Stimulated activated CD8-positive, alpha-beta memory T cell treated with anti-CD3 and anti-CD28 coated beads, Interleukin-15, amount 100 ng/mL, for 48 hours (primary cell): ENCODE measurements at regions not wholly inside any gene's neighbourhood (a gene's known extent, or its start where the extent isn't known, plus 50 kb on each side); places are given as distances from the start of the nearest gene placed in this dataset.
A peak's percentile ranks its signal among the peaks of the same experiment; 100 is the strongest.

Source experiments
- DNase-seq, 2 donors: peaks; one replicate each; pipeline ENCODE4 v3.0.0-alpha.2; 2020; ENCODE audit warnings: low read depth in 2 of 2

DNA sequence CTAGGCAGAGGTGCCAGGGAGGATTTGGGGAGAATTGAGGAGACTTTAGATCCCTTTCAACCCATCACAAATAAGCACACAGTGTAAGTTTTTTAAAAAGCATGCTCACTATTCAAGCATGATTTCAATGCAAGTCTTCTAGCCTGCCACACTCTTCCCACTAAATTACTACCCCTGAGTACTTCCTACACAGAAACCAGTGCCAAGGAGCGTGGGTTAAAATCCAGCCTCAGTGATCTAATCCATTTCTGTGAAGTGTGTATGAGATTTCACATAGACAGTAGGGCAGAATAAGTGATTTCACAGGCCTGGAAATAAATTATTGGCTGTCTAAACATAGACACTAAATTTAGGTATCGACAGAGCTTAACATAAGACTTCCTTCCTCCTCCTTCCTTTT, 142.9 kb upstream of the ATP1B1 start:
- DNase-seq: no peak

DNA sequence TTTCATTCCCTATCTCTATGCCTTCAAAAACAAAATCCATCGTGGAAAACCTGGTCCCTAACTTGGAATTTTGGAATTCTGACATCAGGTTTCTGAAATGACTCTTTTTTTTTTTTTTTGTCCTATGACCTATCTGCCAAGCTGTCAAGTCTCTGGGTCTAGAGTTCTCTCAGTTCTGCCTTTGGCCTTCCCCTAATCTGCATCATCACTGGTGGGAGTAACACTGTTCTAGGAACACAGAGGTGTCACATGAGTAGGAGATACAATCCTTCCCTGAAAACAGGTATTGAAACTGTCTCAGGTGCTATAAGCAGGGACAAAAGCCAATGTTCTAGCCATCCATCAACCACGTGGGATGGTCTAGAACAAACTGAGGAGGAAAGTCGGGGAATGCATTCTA, 142.0 kb upstream of the ATP1B1 start:
- DNase-seq: no peak

- DNase-seq: no peak
Measured at GRCh38 chr1:168966217-168966616, 140.3 kb upstream of the ATP1B1 start.

- no peak for DNase-seq
Measured at GRCh38 chr1:168966636-168967035, 139.9 kb upstream of the ATP1B1 start.

DNA sequence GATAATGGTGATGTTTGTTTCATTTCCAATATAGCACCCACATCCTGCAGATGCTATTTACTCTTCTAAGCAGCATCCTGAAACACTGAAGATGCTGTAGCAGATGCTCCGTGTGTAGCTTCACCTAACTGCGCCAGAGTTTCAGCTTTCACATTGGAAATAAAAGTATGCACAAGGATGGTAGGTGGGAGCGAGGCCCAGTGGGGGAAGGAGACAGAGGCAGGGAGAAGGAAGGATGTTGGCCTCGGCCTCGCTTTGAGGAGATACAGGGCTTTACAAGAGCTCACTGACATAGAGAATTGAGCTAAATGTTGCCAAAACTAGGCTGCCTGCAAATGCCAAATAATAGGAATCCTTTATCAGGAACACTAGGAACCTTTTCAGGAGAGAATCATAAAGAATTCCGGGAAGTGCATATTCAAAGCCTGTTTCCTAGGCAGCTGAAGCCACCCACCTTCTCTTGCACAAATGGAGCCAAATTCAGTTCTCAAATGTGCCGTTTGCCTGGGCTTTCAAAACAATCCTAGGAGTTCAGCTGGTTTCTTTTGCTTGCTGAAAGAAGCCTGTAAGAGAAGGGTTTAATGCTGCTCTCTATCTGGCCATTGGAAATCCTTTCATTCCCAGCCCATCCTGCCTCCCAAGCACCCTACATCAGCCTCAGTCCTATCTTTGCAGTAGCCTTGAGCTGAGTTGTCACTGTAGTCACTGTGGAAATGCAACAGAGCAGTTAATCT, 135.4 kb upstream of the ATP1B1 start:
- no peak for DNase-seq

DNA sequence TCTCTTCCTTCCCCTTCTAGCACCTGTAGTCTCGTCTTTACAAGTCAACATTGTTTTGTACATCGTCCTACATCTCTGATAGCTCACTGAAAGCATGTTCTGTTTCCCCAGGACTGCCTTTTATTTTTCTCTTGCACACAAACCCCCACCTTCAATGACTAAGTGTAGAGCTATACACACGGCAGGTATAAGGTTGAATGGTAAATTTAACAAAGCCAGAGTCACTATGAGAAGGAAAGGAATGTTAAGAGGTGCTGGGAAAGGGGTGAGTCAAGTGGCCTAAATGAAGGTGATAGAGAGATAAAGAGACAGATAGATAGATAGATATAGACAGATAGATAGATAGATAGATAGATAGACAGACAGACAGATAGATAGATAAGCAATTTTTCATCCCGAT, 134.3 kb upstream of the ATP1B1 start:
- no peak for DNase-seq

DNA sequence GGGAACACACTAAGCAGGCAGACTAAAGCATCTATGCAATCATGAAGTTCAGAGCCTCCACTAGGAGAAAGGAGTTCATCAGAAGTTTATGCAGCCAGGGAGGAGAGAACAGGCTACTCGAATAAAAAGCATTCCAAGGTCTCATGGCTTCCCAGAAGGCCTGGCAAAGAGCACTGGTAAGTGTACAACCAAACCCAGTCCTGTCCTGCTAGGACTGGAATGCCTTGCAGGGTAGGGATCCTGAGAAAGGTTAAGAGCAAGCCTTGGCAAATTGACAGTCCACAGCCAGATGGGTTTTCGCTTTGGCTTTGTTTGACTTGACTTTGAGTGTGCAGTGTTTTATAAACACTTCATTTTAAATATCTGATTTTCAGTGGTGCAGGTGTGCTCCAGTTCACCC, 133.6 kb upstream of the ATP1B1 start:
- DNase-seq: no peak

DNA sequence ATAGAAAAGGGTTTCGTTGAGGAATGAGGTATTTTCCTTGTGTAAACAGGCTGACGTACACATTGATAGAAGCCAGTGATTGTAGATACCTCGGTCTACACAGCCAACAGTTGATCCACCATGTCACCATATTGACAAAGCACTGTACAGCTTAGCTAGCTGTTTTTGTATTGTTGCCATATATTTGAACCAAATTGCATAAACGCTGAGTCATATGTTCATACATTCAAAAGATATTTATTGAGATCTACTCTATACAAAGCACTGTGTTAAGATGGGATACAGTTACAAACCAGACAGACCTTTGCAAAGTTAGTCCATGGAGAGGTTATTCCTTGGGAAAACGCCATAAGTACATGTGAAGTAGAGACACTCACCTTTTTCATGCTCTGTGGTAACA, 132.4 kb upstream of the ATP1B1 start:
- DNase-seq: no peak

- DNase-seq: no peak
Measured at GRCh38 chr1:168974611-168975010, 131.9 kb upstream of the ATP1B1 start.

- DNase-seq: no peak
Measured at GRCh38 chr1:168976267-168976666, 130.2 kb upstream of the ATP1B1 start.

DNA sequence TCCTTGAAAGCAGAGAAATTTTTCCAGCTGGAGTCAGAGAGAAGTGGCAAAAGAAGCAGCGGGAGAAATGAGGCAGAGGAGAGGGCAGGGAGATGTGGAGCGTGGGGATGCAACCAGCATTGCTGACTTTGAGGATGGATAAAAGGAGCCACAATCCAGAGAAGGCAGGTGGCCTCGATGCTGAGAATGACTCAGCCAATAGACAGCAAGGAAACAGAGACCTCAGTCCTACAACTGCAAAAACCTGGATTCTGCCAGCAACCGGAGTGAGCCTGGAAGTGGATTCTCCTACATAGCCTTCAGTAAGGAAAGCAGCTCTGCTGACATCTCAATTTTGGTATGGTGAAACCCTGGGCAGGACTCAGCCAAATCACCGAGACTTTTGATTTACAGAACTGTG, 128.9 kb upstream of the ATP1B1 start:
- DNase-seq: no peak

DNA sequence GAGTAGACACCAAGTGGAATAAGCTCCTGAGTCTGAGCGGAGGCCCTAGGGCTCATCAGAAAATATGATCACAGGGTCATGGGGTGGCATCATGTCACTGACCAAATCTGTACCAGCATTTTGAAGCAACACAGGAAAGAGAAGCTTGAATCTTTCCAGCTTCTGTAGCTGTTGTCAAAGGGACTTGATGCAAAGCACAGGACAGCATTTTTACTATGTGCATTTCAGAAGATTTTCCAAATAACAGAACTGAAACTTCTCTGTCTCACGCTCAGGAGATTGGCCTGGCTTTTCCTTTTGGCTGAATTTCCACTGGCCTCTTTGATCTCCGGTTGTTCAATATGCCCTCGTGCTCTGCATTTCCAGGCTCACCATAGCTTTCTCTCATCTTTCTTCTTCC, 127.2 kb upstream of the ATP1B1 start:
- DNase-seq: no peak

DNA sequence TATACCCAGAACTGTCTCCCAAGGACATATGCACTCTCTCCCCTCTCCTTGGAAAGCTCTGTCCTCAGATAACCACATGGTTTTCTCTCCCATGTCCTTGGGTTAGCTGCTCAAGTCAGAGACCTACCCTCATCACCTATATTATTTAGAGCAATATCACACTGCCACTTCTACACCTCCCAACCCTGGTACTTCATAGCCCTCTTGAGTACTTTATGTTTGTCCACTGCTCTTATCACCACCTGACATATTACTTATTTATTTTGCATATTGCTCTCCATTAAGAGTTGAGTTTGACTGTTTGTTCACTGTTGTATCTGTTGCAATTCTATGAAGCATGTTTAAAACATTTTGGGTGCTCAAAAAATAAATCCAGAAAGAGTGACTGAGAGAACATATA, 126.3 kb upstream of the ATP1B1 start:
- no peak for DNase-seq

DNA sequence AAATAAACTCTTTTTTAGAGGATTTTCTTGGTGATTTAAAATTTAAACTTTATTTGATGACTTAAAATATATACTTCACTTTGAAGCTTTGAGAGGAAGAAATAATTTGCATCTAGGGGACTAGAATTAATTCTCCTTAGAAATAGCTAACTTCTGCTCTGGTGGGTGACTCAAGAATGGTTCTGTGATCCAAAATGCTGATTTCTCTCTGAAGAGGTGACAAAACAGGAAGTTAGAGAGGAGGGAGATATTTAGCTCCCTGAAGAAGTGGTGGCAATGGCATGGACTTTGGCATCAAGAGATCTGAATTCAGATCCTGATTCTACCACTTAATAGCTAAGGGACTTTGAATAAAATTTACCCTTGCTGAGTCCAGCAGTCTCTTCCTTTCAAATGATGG, 125.8 kb upstream of the ATP1B1 start:
- DNase-seq: no peak

GRCh38 chr1:168982778-168983177, 123.7 kb upstream of the ATP1B1 start:
- DNase-seq: no peak

- no peak for DNase-seq
Measured at GRCh38 chr1:168987330-168987729, 119.2 kb upstream of the ATP1B1 start.

- DNase-seq: no peak
Measured at GRCh38 chr1:168987923-168988322, 118.6 kb upstream of the ATP1B1 start.

- DNase-seq: no peak
Measured at GRCh38 chr1:168989985-168990384, 116.5 kb upstream of the ATP1B1 start.

GRCh38 chr1:168991667-168992475, 114.6 kb upstream of the ATP1B1 start:
- DNase-seq: peak; percentile 1 to 4

- DNase-seq: no peak
Measured at GRCh38 chr1:169001353-169001752, 105.1 kb upstream of the ATP1B1 start.

GRCh38 chr1:169003864-169004516, 102.5 kb upstream of the ATP1B1 start:
- no peak for DNase-seq

DNA sequence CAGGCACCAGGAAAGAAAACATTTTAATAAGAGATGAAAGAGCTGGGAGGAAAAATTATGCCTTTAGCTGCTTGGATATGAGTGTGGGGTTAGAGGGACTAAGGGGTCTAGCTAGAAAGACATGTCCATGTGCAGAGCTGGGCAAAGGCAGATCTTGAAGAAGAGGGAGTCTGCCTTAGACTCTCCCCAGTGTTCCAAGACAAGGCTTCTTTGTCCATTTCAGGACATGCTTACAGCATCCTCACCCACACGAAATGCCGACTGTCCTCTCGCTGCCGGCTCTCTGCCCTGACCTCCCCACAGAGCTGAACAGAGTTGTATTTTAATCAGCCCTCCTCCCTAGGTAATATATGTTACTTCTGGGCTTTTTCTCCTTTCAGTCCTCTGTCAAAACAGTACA, 100.7 kb upstream of the ATP1B1 start:
- no peak for DNase-seq

DNA sequence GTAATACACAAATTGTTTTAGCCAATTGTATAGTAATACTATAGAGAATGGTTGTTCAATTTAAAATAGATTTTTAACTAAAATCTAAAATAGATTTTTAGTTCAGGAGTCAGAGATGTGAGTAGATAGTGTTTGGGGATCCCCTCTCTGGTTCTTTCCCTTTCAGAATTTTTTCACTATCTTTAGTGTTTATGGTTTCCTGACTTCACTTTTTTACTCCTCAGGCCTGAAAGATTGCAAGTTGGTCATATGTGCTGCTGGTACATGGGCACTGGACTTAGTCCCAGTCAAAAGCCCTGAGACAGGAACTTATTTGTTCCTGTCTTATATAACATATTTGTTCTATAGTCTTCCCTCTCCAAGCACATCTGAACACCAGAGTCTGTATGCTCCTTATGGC, 96.8 kb upstream of the ATP1B1 start:
- no peak for DNase-seq
